GM12875 (cell line): ENCODE measurements at regions not wholly inside any gene's neighbourhood (a gene's known extent, or its start where the extent isn't known, plus 50 kb on each side); places are given as distances from the start of the nearest gene placed in this dataset.
"Not testable (repeated sequence)": the region's sequence is repeated elsewhere in the genome, so short reads cannot be mapped to it uniquely, and the experiment has no call there.

ENCODE experiments used
- H3K4me3 ChIP-seq: one replicate; pipeline ENCODE4 v1.5.1; 2011; ENCODE audit warnings: low read depth, low read length, control low read depth
- CTCF ChIP-seq: IDR thresholded peaks from 2 replicates; pipeline ENCODE4 v1.5.1; 2011; ENCODE audit warnings: low read depth, mild to moderate bottlenecking, control low read depth, inconsistent platforms, low read length, moderate library complexity, borderline replicate concordance; ENCODE audit not compliant: insufficient read depth

DNA sequence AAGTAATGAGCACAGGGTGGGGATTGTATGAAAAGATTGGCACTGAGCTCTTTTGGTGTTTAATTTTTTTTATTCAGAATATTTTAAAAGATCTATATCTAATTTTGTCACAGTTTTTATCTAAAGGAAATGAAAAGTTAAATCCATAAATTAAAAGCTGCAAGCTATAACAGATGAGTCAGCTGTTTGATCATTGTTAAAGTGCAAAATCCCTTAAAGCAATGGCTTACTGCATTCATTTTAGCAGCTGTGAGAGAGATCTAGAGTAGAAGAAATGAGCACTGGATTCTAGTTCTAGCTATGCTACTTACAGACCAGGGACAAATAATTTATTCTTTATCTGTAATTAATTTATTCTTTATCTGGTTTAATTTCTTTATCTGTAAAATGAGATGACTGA lies 245.9 kb downstream of the CD109 start:
- no peak for TF ChIP-seq CTCF
- H3K4me3 ChIP-seq: no peak overlapping the region

- H3K4me3 ChIP-seq: no peak overlapping the region
- no peak for TF ChIP-seq CTCF
Observed at GRCh38 chr6:73937805-73938204, 241.8 kb downstream of the CD109 start.

GRCh38 chr6:73932866-73933265 lies 236.9 kb downstream of the CD109 start:
- H3K4me3 ChIP-seq: no peak overlapping the region
- no peak for TF ChIP-seq CTCF

GRCh38 chr6:73929405-73929804 lies 233.4 kb downstream of the CD109 start:
- H3K4me3 ChIP-seq: no peak overlapping the region
- TF ChIP-seq CTCF: no peak

- no peak overlapping the region for H3K4me3 ChIP-seq
- no peak for TF ChIP-seq CTCF
Observed at GRCh38 chr6:73927421-73927820, 231.4 kb downstream of the CD109 start.

GRCh38 chr6:73925703-73926102 lies 229.7 kb downstream of the CD109 start:
- H3K4me3 ChIP-seq: not testable (repeated sequence)

GRCh38 chr6:73923905-73924485 lies 228.0 kb downstream of the CD109 start:
- no peak for TF ChIP-seq CTCF
- no peak overlapping the region for H3K4me3 ChIP-seq

DNA sequence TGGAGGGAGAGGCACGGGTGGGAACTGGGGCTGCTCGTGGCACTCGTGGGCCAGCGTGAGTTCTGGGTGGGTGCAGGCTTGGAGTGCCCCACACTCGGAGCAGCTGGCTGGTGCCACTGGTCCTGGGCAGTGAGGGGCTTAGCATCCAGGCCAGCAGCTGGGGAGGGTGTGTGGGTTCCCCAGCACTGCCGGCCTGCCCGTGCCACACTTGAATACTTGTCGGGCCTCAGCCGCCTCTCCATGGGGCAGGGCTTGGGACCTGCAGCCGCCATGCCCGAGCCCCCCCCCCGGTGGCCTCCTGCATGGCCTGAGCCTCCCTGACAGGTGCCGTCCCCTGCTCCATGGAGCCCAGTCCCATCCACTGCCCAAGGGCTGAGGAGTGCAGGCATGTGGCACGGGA lies 207.2 kb downstream of the CD109 start:
- no peak for TF ChIP-seq CTCF
- H3K4me3 ChIP-seq: no peak overlapping the region
